Neural progenitor cell (in vitro differentiated cells): ENCODE measurements at regions not wholly inside any gene's neighbourhood (a gene's known extent, or its start where the extent isn't known, plus 50 kb on each side); places are given as distances from the start of the nearest gene placed in this dataset.

Experiments used
- EZH2 ChIP-seq: fragments of 200-600 bp; sonication (generic); IDR thresholded peaks from 2 replicates; pipeline ENCODE4 v1.6.1; 2017; ENCODE audit warnings: antibody characterized with exemption, mild to moderate bottlenecking, moderate library complexity
- TF ChIP-seq, protein P1 (sequence below): fragments of 200-600 bp; sonication (generic); IDR thresholded peaks from 2 replicates; pipeline ENCODE4 v1.5.1; 2017; ENCODE audit warnings: antibody characterized with exemption, mild to moderate bottlenecking

DNA sequence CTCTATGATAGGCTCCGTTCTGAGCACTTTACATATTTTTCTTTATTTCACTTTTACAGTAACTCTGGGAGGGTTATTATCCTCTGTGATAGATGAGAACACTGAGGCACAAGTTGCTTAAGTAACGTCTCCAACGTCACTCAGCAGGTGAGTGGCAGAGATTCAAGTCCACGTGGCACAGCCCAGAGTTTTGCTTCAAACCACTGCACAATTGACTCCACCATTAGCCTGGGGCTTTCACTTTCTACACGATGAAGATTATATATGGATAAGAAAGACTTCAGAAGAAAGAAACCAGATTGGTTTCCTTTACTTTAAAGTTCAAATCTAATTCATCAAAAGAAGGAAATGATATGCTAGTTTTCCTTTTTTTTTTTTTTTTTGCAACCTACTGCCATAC lies 245.9 kb downstream of the SYK start:
- TF ChIP-seq, protein P1, sequence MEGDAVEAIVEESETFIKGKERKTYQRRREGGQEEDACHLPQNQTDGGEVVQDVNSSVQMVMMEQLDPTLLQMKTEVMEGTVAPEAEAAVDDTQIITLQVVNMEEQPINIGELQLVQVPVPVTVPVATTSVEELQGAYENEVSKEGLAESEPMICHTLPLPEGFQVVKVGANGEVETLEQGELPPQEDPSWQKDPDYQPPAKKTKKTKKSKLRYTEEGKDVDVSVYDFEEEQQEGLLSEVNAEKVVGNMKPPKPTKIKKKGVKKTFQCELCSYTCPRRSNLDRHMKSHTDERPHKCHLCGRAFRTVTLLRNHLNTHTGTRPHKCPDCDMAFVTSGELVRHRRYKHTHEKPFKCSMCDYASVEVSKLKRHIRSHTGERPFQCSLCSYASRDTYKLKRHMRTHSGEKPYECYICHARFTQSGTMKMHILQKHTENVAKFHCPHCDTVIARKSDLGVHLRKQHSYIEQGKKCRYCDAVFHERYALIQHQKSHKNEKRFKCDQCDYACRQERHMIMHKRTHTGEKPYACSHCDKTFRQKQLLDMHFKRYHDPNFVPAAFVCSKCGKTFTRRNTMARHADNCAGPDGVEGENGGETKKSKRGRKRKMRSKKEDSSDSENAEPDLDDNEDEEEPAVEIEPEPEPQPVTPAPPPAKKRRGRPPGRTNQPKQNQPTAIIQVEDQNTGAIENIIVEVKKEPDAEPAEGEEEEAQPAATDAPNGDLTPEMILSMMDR: no peak
- no peak for TF ChIP-seq EZH2
